NCI-H146 treated with DMSO at 0.1 percent for 48 hours (cell line): ENCODE measurements at regions not wholly inside any gene's neighbourhood (a gene's known extent, or its start where the extent isn't known, plus 50 kb on each side); places are given as distances from the start of the nearest gene placed in this dataset.
A peak's percentile ranks its signal among the peaks of the same experiment; 100 is the strongest.

Experiments used
- DNase-seq: peaks from one replicate; lab custom pipeline; 2025; ENCODE audit not compliant: unreplicated experiment; lab: John Stamatoyannopoulos, UW

GRCh38 chr1:14031461-14031860 lies 331.5 kb downstream of the PRDM2 start:
- DNase-seq = no peak

GRCh38 chr1:14034506-14034905 lies 334.5 kb downstream of the PRDM2 start:
- DNase-seq = no peak

DNA sequence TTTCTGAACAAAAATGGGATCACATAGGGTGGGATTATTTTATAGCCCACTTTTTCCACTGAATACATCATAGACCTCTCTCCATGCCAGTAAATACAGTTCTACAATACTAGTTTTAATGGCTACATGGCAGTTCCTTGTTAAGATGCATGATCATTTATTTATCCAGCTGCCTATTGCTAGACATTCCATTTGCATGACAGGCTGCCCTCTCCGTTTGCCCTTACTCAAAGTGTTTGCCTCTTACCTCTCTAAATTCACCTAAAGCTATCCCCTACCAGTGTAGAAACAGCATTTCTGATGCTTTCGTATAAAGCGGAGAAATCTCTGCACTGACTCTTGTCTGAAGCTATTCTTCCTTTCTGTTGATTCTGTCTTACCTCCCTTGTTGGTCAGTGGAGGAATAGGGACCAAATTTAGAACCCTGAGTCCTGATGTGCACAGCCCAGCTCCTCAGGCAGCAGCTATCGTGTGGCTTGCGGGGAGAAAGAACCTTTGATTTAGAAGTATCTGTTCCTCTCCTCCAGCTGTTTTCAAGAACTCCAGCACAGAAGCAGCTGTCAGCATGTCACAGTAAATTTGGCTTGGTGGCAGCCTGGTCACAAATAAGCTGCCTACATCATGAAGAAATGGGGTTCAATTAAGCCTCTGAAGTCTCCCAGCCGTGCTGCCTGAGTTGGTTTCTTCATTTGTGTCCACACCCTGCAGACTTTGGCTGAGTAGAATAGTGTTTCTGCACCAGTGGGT lies 337.3 kb downstream of the PRDM2 start:
- DNase-seq = peak; percentile 16

DNA sequence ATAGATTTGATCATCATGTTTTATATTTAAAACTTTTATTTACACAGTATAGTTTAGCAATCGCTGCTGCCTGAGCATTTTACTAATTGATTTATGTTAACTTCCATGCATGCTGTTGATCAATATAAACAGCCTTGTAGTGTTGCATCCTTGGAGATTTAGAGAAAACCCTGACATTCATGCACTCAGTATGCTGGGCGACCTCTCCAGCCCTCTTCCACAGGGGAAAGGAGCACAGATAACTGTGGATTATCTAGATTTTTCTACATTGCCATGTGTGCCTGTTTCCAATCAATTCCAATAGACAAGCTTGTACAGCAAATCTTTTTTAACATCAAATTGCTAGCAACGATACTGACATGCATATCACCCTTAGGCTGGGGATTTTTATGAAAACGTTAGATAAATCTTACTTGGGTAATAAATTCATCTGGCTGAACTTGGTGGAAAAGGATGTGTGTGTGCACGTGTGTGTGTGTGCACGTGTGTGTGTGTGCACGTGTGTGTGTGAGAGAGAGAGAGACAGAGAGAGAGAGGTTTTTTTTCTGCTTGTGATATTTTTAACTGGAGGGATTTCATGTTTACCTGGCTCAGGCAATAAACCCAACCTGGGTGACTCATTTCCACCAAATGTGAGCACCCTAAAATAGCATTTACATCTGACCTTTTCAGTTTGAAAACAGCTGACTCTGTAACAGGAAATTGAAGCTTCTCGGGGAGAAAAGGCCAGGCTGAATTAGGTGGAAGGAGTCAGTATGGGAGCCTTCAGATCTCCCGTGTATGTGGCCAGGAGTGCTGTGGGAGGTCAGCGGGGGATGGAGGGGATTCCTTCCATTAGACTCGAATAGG lies 339.8 kb downstream of the PRDM2 start:
- no peak for DNase-seq

GRCh38 chr1:14049965-14050364 lies 350.0 kb downstream of the PRDM2 start:
- DNase-seq = no peak

DNA sequence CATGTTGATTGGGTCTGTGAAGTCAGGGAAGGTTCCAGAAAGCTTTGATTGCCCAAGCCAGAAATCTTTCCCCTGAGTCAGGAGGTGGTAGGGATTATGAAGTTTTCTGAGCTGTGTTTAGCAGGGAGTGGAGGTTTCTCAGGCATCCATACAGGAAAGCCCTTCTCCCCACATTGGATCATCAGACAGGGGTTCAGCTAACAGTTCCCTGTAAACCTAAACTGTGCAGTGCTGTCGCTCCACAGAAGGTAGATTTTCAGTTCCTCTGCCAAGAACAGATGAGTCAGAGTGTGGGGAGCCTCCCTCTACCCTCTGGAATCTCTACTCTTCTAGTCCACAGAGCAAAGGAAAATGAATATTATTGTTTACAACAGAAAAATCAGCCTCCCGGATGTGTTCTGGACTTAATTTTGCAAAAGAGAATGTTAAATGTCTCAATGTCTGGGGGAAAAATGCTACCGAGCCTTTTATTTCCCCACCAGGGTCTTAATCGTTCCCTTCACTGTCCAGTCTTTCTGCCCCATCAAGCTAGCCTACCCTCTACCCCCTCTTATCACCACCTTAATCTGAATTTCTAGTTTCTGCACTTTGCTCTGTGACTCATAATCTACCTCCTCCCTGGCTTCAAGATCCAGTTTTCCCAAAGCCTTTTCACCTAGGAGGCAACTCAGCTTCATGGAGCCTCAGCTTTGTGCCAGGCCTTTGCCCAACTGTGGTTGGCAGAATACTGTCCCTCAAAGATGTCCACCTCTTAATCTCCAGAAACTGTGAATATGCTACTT lies 355.6 kb downstream of the PRDM2 start:
- no peak for DNase-seq

DNA sequence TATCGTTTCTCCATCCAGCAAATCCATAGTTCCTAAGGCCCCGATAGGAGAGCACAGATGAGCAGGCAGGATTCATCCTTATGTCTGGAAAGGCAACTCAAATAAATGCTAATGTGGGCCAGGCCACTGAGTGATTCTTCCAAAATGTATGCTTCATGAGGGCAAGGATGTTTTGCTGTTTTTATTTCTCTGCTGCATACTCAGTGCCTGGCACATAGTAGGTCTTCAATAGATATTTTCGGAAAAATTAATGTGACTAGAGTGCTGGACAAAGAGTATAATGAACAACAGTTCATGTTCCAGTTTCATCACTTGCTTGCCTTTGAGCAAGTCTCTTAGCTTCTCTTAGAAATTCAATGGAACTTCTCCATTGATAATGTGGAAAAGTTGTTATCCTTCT lies 357.7 kb downstream of the PRDM2 start:
- no peak for DNase-seq

GRCh38 chr1:14061204-14061603 lies 361.2 kb downstream of the PRDM2 start:
- no peak for DNase-seq

GRCh38 chr1:14061722-14062121 lies 361.7 kb downstream of the PRDM2 start:
- no peak for DNase-seq

DNA sequence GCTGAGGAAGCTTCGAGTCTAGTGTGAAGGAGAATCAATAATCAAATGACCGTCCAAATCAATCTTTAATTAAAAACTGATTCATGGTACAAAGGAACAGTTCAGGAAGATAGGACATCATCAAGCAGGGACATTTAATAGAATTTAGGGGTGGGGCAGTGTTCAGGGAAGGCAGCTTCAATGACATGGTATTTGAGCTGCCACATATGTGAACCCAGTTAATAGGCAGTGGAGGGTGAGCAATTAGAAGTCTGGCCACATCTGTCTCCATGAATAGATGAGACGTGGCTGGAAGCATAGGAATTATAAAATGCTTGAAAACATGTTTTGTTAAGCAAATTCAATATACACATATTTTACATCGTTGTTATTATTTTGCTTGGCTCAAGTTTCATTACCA lies 362.7 kb downstream of the PRDM2 start:
- DNase-seq = no peak

GRCh38 chr1:14064649-14065442 lies 364.9 kb downstream of the PRDM2 start:
- no peak for DNase-seq

GRCh38 chr1:14065486-14065885 lies 365.5 kb downstream of the PRDM2 start:
- DNase-seq = no peak

GRCh38 chr1:14067036-14067435 lies 367.0 kb downstream of the PRDM2 start:
- no peak for DNase-seq

DNA sequence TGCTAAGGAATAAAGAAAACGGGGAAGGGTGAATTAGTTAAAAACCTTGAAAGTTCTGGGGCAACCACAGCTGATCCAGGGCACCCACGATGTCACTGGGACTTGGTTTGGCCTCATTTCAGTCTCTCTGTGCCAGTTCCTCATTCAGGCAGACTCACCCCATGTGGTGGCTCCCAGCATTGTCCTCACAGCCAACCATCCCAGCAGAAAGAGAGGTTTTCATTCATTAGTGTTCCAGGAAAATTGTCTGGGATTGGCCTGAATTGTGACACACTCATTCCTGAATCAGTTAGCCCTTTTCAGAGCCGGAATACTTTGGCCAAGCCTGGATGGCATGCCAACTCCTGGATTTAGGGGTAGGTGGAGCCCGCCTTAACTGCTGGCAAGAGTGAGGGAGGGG lies 367.7 kb downstream of the PRDM2 start:
- no peak for DNase-seq

- DNase-seq = no peak
These were observed 371.6 kb downstream of the PRDM2 start for GRCh38 chr1:14071581-14071980.

GRCh38 chr1:14080653-14081052 lies 380.7 kb downstream of the PRDM2 start:
- DNase-seq = no peak

- DNase-seq = no peak
These were observed 382.3 kb downstream of the PRDM2 start for GRCh38 chr1:14082331-14082730.

DNA sequence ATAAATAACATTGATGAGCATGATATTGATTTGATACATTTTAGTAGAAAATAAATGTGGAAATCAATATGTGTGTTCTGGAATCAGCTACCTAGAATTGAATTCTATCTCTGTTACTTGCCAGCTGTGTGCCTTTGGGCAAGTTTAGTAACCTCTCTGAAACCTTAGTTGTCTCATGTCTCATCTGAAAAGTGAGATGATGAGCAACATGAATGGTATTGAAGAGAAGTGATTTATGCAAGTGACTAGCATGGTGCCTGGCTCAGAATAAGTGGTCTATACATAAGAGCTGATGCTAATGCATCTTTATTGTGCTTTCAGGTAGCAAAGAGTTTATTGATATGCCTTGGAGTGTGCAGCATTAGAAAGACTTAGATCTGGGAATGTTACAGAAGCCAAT lies 383.3 kb downstream of the PRDM2 start:
- no peak for DNase-seq

- DNase-seq = no peak
These were observed 383.7 kb downstream of the PRDM2 start for GRCh38 chr1:14083706-14084105.

- DNase-seq = no peak
These were observed 390.1 kb downstream of the PRDM2 start for GRCh38 chr1:14090062-14090461.

GRCh38 chr1:14090531-14090930 lies 390.5 kb downstream of the PRDM2 start:
- DNase-seq = no peak
